NB4 (cell line): ENCODE measurements at regions not wholly inside any gene's neighbourhood (a gene's known extent, or its start where the extent isn't known, plus 50 kb on each side); places are given as distances from the start of the nearest gene placed in this dataset.

ENCODE experiments used
- MAX ChIP-seq: IDR thresholded peaks from 2 replicates; pipeline ENCODE4 v1.6.1; 2011; ENCODE audit warnings: low read depth, low read length
- MYC ChIP-seq: IDR thresholded peaks from 2 replicates; pipeline ENCODE4 v1.6.1; 2011; ENCODE audit warnings: low read depth, low read length
- POLR2A ChIP-seq: IDR thresholded peaks from 2 replicates; pipeline ENCODE4 v1.6.1; 2011; ENCODE audit warnings: mild to moderate bottlenecking; ENCODE audit not compliant: insufficient read length; ENCODE audit errors: extremely low read depth
- TF ChIP-seq, protein P1 (sequence below): IDR thresholded peaks from one replicate; pipeline ENCODE4 v1.5.1; 2012; ENCODE audit warnings: low read depth, low read length

DNA sequence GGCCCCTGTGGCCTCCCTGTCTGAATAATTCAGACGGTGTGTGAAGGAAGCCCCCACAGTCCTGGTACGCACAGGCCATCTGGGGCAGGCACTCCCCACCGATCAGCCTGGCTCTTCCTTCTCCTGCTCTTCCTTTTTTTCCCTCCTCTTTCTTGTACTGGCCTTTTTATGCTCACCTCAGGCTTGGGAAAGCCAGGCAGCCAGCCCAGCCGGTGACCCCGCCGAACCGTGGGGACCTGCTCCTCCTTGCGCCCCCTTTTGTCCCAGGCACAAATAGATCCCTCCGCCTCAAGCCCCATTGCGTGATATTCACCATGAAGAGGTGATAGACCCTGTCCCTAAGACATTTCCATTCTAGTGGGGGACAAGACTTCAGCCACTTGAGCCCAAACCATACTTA is 80.2 kb upstream of the BRD7 start:
- TF ChIP-seq, protein P1, sequence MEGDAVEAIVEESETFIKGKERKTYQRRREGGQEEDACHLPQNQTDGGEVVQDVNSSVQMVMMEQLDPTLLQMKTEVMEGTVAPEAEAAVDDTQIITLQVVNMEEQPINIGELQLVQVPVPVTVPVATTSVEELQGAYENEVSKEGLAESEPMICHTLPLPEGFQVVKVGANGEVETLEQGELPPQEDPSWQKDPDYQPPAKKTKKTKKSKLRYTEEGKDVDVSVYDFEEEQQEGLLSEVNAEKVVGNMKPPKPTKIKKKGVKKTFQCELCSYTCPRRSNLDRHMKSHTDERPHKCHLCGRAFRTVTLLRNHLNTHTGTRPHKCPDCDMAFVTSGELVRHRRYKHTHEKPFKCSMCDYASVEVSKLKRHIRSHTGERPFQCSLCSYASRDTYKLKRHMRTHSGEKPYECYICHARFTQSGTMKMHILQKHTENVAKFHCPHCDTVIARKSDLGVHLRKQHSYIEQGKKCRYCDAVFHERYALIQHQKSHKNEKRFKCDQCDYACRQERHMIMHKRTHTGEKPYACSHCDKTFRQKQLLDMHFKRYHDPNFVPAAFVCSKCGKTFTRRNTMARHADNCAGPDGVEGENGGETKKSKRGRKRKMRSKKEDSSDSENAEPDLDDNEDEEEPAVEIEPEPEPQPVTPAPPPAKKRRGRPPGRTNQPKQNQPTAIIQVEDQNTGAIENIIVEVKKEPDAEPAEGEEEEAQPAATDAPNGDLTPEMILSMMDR, result no peak
- TF ChIP-seq POLR2A (no peak), MAX (no peak), MYC (no peak)
